Effector memory CD8-positive, alpha-beta T cell (primary cell): ENCODE measurements at regions not wholly inside any gene's neighbourhood (a gene's known extent, or its start where the extent isn't known, plus 50 kb on each side); places are given as distances from the start of the nearest gene placed in this dataset.

Experiments used
- ATAC-seq: fragments of 150-1000 bp; cut with Tn5 transposase; replicated peaks from 2 replicates; pipeline ENCODE4 v1.10.0; 2021; ENCODE audit warnings: mild to moderate bottlenecking, moderate library complexity
- DNase-seq, 3 experiments: peaks; one replicate each; pipeline ENCODE4 v3.0.0; 2021
- H3K27ac Mint-ChIP-seq, 2 donors: one replicate each; pipeline ENCODE4 v1.8.0; 2022; ENCODE audit warnings: mild to moderate bottlenecking in 2 of 2, mixed read lengths in 2 of 2, moderate library complexity in 2 of 2
- H3K27me3 Mint-ChIP-seq, 2 donors: one replicate each; pipeline ENCODE4 v1.8.0; 2022; ENCODE audit warnings: mixed read lengths in 2 of 2
- H3K36me3 Mint-ChIP-seq: one replicate; pipeline ENCODE4 v1.8.0; 2022; ENCODE audit warnings: mild to moderate bottlenecking, moderate library complexity, mixed read lengths; ENCODE audit not compliant: insufficient read depth
- H3K4me1 Mint-ChIP-seq, 2 donors: one replicate each; pipeline ENCODE4 v1.8.0; 2022; ENCODE audit warnings: low read depth in 2 of 2, mixed read lengths in 2 of 2
- H3K4me3 Mint-ChIP-seq, 2 donors: one replicate each; pipeline ENCODE4 v1.8.0; 2022; ENCODE audit warnings: mild to moderate bottlenecking in 2 of 2, mixed read lengths in 2 of 2, moderate library complexity in 2 of 2
- H3K9me3 Mint-ChIP-seq, 2 donors: one replicate each; pipeline ENCODE4 v1.8.0; 2022; ENCODE audit warnings: mixed read lengths in 2 of 2

GRCh38 chr5:89397096-89397495 lies 514.1 kb upstream of the MEF2C start:
- ATAC-seq (no peak), DNase-seq (no peak)
- no peaks in the 10 kb centered on the region for H3K4me1 Mint-ChIP-seq
- H3K36me3 Mint-ChIP-seq, result no peaks in the 10 kb centered on the region
- H3K27ac Mint-ChIP-seq, result no peak overlapping the region
- H3K4me3 Mint-ChIP-seq, result no peak overlapping the region
- no peaks in the 10 kb centered on the region for H3K27me3 Mint-ChIP-seq
- peaks cover 7% of the 10 kb centered on the region in 2 donors for H3K9me3 Mint-ChIP-seq

GRCh38 chr5:89396278-89396954 lies 513.4 kb upstream of the MEF2C start:
- Mint-ChIP-seq H3K4me1 (no peaks in the 10 kb centered on the region), H3K36me3 (no peaks in the 10 kb centered on the region), H3K9me3 (peaks cover 7% of the 10 kb centered on the region in 2 donors), H3K27ac (no peak overlapping the region), H3K27me3 (no peaks in the 10 kb centered on the region), H3K4me3 (no peak overlapping the region)
- ATAC-seq (no peak), DNase-seq (no peak)

- Mint-ChIP-seq H3K27ac (no peak overlapping the region), H3K4me1 (no peaks in the 10 kb centered on the region)
- no peak for DNase-seq
Measured at GRCh38 chr5:89395111-89395510, 512.1 kb upstream of the MEF2C start.

GRCh38 chr5:89388872-89389271 lies 505.9 kb upstream of the MEF2C start:
- H3K4me1 Mint-ChIP-seq, result no peaks in the 10 kb centered on the region
- H3K4me3 Mint-ChIP-seq, result no peak overlapping the region
- DNase-seq (no peak), ATAC-seq (no peak)
- H3K27ac Mint-ChIP-seq, result no peak overlapping the region
- H3K27me3 Mint-ChIP-seq, result no peaks in the 10 kb centered on the region
- no peaks in the 10 kb centered on the region for H3K36me3 Mint-ChIP-seq
- H3K9me3 Mint-ChIP-seq, result peaks cover 0 to 8% of the 10 kb centered on the region in 2 donors

More at GRCh38 chr5:89395111-89395510, 512.1 kb upstream of the MEF2C start:
- no peak for ATAC-seq
- H3K9me3 Mint-ChIP-seq, result peaks cover 7 to 10% of the 10 kb centered on the region in 2 donors
- H3K36me3 Mint-ChIP-seq, result no peaks in the 10 kb centered on the region
- H3K4me3 Mint-ChIP-seq, result no peak overlapping the region
- H3K27me3 Mint-ChIP-seq, result no peaks in the 10 kb centered on the region

GRCh38 chr5:89384391-89384790 lies 501.4 kb upstream of the MEF2C start:
- ATAC-seq (no peak), DNase-seq (no peak)
- no peak overlapping the region for H3K4me3 Mint-ChIP-seq
- peaks cover 7 to 11% of the 10 kb centered on the region in 2 donors for H3K9me3 Mint-ChIP-seq
- H3K4me1 Mint-ChIP-seq, result no peaks in the 10 kb centered on the region
- H3K27ac Mint-ChIP-seq, result no peak overlapping the region
- no peaks in the 10 kb centered on the region for H3K27me3 Mint-ChIP-seq
- no peaks in the 10 kb centered on the region for H3K36me3 Mint-ChIP-seq

GRCh38 chr5:89380635-89381034 lies 497.7 kb upstream of the MEF2C start:
- DNase-seq (no peak), ATAC-seq (no peak)
- Mint-ChIP-seq H3K9me3 (peaks cover 7 to 17% of the 10 kb centered on the region in 2 donors), H3K4me3 (no peak overlapping the region), H3K27me3 (no peaks in the 10 kb centered on the region), H3K36me3 (no peaks in the 10 kb centered on the region), H3K27ac (no peak overlapping the region), H3K4me1 (no peaks in the 10 kb centered on the region)

- ATAC-seq (no peak), DNase-seq (no peak)
- Mint-ChIP-seq H3K9me3 (peaks cover 5 to 11% of the 10 kb centered on the region in 2 donors), H3K4me1 (no peaks in the 10 kb centered on the region), H3K4me3 (no peak overlapping the region), H3K36me3 (no peaks in the 10 kb centered on the region), H3K27ac (no peak overlapping the region), H3K27me3 (no peaks in the 10 kb centered on the region)
Measured at GRCh38 chr5:89377767-89378455, 494.9 kb upstream of the MEF2C start.

GRCh38 chr5:89374818-89375521 lies 492.0 kb upstream of the MEF2C start:
- H3K27me3 Mint-ChIP-seq, result no peaks in the 10 kb centered on the region
- DNase-seq (no peak), ATAC-seq (no peak)
- no peak overlapping the region for H3K4me3 Mint-ChIP-seq
- H3K36me3 Mint-ChIP-seq, result no peaks in the 10 kb centered on the region
- no peaks in the 10 kb centered on the region for H3K4me1 Mint-ChIP-seq
- peaks cover 0 to 7% of the 10 kb centered on the region in 2 donors for H3K9me3 Mint-ChIP-seq
- H3K27ac Mint-ChIP-seq, result no peak overlapping the region

- DNase-seq, result no peak
- no peaks in the 10 kb centered on the region for H3K36me3 Mint-ChIP-seq
- H3K27ac Mint-ChIP-seq, result no peak overlapping the region
- no peaks in the 10 kb centered on the region for H3K4me1 Mint-ChIP-seq
- H3K4me3 Mint-ChIP-seq, result no peak overlapping the region
- ATAC-seq, result no peak
- H3K27me3 Mint-ChIP-seq, result no peaks in the 10 kb centered on the region
- H3K9me3 Mint-ChIP-seq, result peaks cover 0 to 9% of the 10 kb centered on the region in 2 donors
Measured at GRCh38 chr5:89374144-89374784, 491.3 kb upstream of the MEF2C start.

GRCh38 chr5:89372176-89372575 lies 489.2 kb upstream of the MEF2C start:
- Mint-ChIP-seq H3K4me1 (no peaks in the 10 kb centered on the region), H3K36me3 (no peaks in the 10 kb centered on the region), H3K27me3 (no peaks in the 10 kb centered on the region), H3K4me3 (no peak overlapping the region), H3K9me3 (peaks cover 3 to 7% of the 10 kb centered on the region in 2 donors), H3K27ac (no peak overlapping the region)
- no peak for DNase-seq
- no peak for ATAC-seq

GRCh38 chr5:89371646-89372045 lies 488.7 kb upstream of the MEF2C start:
- ATAC-seq, result no peak
- Mint-ChIP-seq H3K36me3 (no peaks in the 10 kb centered on the region), H3K27me3 (no peaks in the 10 kb centered on the region), H3K27ac (no peak overlapping the region), H3K4me3 (no peak overlapping the region), H3K4me1 (no peaks in the 10 kb centered on the region), H3K9me3 (peaks cover 5 to 7% of the 10 kb centered on the region in 2 donors)
- no peak for DNase-seq

GRCh38 chr5:89359046-89359445 lies 476.1 kb upstream of the MEF2C start:
- H3K4me3 Mint-ChIP-seq, result no peak overlapping the region
- H3K9me3 Mint-ChIP-seq, result peaks cover 9 to 15% of the 10 kb centered on the region in 2 donors
- H3K4me1 Mint-ChIP-seq, result no peaks in the 10 kb centered on the region
- H3K27me3 Mint-ChIP-seq, result no peaks in the 10 kb centered on the region
- no peak for ATAC-seq
- H3K36me3 Mint-ChIP-seq, result no peaks in the 10 kb centered on the region
- H3K27ac Mint-ChIP-seq, result no peak overlapping the region
- DNase-seq, result no peak

- Mint-ChIP-seq H3K4me1 (no peaks in the 10 kb centered on the region), H3K27ac (no peak overlapping the region), H3K9me3 (peaks cover 0 to 5% of the 10 kb centered on the region in 2 donors), H3K27me3 (no peaks in the 10 kb centered on the region), H3K4me3 (no peak overlapping the region), H3K36me3 (no peaks in the 10 kb centered on the region)
- DNase-seq (no peak), ATAC-seq (no peak)
Measured at GRCh38 chr5:89353837-89354551, 471.0 kb upstream of the MEF2C start.
